Osteoblast (primary cell): ENCODE measurements at regions not wholly inside any gene's neighbourhood (a gene's known extent, or its start where the extent isn't known, plus 50 kb on each side); places are given as distances from the start of the nearest gene placed in this dataset.

ENCODE experiments used
- DNase-seq: peaks from one replicate; pipeline ENCODE4 v3.0.0; 2011; ENCODE audit warnings: low spot score, mixed read lengths; ENCODE audit not compliant: insufficient read length; ENCODE audit errors: missing footprints
- H2AFZ ChIP-seq: 2 replicates; pipeline ENCODE4 v1.6.0; 2011; ENCODE audit warnings: mild to moderate bottlenecking, low read length
- H3K27ac ChIP-seq: 2 replicates; pipeline ENCODE4 v1.5.1; 2011; ENCODE audit warnings: mild to moderate bottlenecking, low read depth, low read length, moderate library complexity
- H3K27me3 ChIP-seq: 2 replicates; pipeline ENCODE4 v1.6.0; 2012; ENCODE audit warnings: mild to moderate bottlenecking, control low read depth, inconsistent platforms, low read length, moderate library complexity; ENCODE audit not compliant: insufficient read depth
- H3K36me3 ChIP-seq: 2 replicates; pipeline ENCODE4 v1.5.1; 2011; ENCODE audit warnings: mild to moderate bottlenecking, low read length, control low read depth, moderate library complexity; ENCODE audit not compliant: insufficient read depth
- H3K4me1 ChIP-seq: 2 replicates; pipeline ENCODE4 v1.5.1; 2011; ENCODE audit warnings: mild to moderate bottlenecking, low read length, control low read depth, moderate library complexity; ENCODE audit not compliant: insufficient read depth
- H3K4me2 ChIP-seq: 2 replicates; pipeline ENCODE4 v1.6.0; 2011; ENCODE audit warnings: mild to moderate bottlenecking, low read length; ENCODE audit not compliant: insufficient read depth
- H3K4me3 ChIP-seq: fragments of 200-600 bp; sonication (generic); 3 replicates; pipeline ENCODE4 v1.5.1; 2012; ENCODE audit warnings: mild to moderate bottlenecking, low read length, inconsistent platforms; ENCODE audit not compliant: insufficient read depth
- H3K79me2 ChIP-seq: 2 replicates; pipeline ENCODE4 v1.6.0; 2012; ENCODE audit warnings: mild to moderate bottlenecking, low read length, control low read depth, inconsistent platforms; ENCODE audit not compliant: insufficient read depth
- H3K9me3 ChIP-seq: 2 replicates; pipeline ENCODE4 v1.5.1; 2011; ENCODE audit warnings: low read depth, low read length, control low read depth
- H4K20me1 ChIP-seq: 2 replicates; pipeline ENCODE4 v1.6.0; 2012; ENCODE audit warnings: mild to moderate bottlenecking, low read length, control low read depth; ENCODE audit not compliant: insufficient read depth
- TF ChIP-seq, protein P1 (sequence below): IDR thresholded peaks from 2 replicates; pipeline ENCODE4 v1.5.1; 2011; ENCODE audit warnings: mild to moderate bottlenecking, low read depth, low read length, moderate library complexity; ENCODE audit errors: extremely low read depth

DNA sequence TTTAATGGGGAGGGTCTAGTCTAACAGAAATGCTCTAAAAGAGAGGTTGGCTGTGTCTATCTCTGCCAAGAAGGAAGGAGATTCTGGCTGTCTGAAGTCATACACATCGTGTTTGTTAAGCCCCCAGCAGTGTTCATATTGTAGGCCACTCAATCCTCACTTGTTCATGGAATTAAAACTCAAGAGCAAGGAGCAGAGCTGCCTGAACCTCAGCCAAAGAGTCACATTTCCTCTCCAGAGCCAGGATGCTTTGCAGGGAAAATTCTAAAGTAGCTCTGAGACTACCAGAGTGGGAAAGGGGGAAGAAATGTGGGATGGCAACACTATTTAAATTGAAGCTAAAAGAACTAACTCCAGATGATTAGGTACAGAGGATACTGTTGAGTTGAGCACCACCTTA, 190.7 kb upstream of the CXCR4 start:
- Histone ChIP-seq H3K4me3 (no peak overlapping the region), H3K9me3 (no peaks in the 10 kb centered on the region), H3K4me1 (no peaks in the 10 kb centered on the region), H3K79me2 (no peaks in the 10 kb centered on the region), H3K27me3 (no peaks in the 10 kb centered on the region), H3K27ac (no peak overlapping the region), H4K20me1 (no peaks in the 10 kb centered on the region), H3K36me3 (no peaks in the 10 kb centered on the region), H3K4me2 (no peak overlapping the region), H2AFZ (no peak overlapping the region)
- TF ChIP-seq, protein P1, sequence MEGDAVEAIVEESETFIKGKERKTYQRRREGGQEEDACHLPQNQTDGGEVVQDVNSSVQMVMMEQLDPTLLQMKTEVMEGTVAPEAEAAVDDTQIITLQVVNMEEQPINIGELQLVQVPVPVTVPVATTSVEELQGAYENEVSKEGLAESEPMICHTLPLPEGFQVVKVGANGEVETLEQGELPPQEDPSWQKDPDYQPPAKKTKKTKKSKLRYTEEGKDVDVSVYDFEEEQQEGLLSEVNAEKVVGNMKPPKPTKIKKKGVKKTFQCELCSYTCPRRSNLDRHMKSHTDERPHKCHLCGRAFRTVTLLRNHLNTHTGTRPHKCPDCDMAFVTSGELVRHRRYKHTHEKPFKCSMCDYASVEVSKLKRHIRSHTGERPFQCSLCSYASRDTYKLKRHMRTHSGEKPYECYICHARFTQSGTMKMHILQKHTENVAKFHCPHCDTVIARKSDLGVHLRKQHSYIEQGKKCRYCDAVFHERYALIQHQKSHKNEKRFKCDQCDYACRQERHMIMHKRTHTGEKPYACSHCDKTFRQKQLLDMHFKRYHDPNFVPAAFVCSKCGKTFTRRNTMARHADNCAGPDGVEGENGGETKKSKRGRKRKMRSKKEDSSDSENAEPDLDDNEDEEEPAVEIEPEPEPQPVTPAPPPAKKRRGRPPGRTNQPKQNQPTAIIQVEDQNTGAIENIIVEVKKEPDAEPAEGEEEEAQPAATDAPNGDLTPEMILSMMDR, result no peak
- no peak for DNase-seq

DNA sequence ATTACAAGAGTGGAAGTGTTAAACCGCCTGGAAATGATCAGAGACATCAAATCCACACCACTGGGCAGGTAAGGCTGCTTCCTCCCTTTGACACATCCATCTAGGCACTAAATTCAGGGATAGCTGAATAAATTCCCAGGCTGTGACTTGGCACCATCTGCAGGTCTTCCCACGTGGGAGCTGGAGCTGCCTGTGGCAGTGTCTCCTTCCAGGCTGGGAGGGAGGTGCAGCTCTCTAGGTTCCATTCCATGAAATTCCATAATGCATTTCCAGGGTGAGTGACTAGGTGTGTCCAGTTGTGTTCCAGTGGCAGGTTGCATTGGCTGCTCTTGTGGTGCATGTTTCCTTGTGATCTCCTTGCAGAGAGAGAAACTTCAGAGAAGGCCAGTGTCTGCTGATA, 188.9 kb upstream of the CXCR4 start:
- no peaks in the 10 kb centered on the region for H3K79me2 ChIP-seq
- no peaks in the 10 kb centered on the region for H3K36me3 ChIP-seq
- no peak overlapping the region for H3K4me3 ChIP-seq
- H2AFZ ChIP-seq, result no peak overlapping the region
- H3K4me1 ChIP-seq, result no peaks in the 10 kb centered on the region
- H4K20me1 ChIP-seq, result no peaks in the 10 kb centered on the region
- no peaks in the 10 kb centered on the region for H3K9me3 ChIP-seq
- H3K27me3 ChIP-seq, result no peaks in the 10 kb centered on the region
- TF ChIP-seq, protein P1, result no peak
- no peak overlapping the region for H3K27ac ChIP-seq
- DNase-seq, result no peak
- no peak overlapping the region for H3K4me2 ChIP-seq

DNA sequence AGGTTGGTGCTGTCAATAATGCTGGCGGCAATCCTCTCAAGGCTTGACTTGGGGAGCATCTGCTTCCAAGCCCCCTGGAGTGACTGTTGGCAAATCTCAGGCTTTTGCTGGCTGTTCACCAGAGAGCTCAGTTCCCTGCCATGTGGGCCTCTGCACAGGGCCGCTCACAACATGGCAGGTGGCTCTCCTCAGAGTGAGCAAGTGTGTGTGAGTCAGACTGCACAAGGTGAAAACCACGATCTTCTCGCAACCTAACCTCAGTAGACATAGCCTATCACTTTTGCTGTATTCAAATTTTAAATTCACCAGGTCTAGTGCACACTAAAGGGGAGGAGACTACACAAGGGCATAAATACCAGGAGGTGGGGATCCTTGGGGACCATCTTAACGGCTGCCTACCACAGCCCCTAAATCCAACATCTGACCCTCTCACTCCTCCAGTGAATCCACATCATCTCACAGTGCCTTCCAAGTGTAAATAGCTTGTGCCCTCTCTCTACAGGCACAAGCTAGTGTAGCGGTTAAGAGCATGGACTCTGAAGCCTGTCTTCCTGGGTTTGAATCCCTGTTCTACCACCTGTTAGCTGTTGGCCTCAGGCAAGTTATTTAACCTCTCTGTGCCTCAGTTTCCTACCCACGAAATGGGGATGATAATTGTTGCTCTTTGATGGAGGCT, 187.7 kb upstream of the CXCR4 start:
- H2AFZ ChIP-seq, result no peak overlapping the region
- H3K79me2 ChIP-seq, result no peaks in the 10 kb centered on the region
- H3K9me3 ChIP-seq, result no peaks in the 10 kb centered on the region
- no peaks in the 10 kb centered on the region for H3K36me3 ChIP-seq
- H3K27me3 ChIP-seq, result no peaks in the 10 kb centered on the region
- no peak overlapping the region for H3K4me3 ChIP-seq
- H3K27ac ChIP-seq, result no peak overlapping the region
- no peaks in the 10 kb centered on the region for H3K4me1 ChIP-seq
- DNase-seq, result no peak
- H4K20me1 ChIP-seq, result no peaks in the 10 kb centered on the region
- no peak overlapping the region for H3K4me2 ChIP-seq
- TF ChIP-seq, protein P1, result no peak

DNA sequence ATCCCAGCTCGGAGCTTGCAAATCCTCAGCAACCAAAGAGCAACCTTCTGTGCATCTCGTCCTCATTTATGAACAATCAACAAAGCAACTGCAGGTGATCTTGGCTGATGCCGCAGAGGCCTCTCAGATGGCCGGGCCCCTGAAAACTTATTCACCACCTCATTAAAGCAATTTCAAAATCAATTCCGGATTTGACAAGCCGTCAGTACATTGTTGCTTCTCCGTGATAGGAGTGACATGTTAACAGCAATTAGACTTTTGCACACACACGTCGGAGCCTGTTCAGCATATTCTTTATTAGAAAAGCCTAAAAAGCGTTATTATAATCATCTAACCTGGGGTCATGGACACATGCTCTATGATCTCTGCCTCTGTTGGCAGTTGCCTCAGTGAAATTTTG, 183.1 kb upstream of the CXCR4 start:
- Histone ChIP-seq H3K27me3 (no peaks in the 10 kb centered on the region), H3K4me3 (no peak overlapping the region), H2AFZ (no peak overlapping the region), H3K27ac (no peak overlapping the region), H3K36me3 (no peaks in the 10 kb centered on the region), H4K20me1 (no peaks in the 10 kb centered on the region), H3K79me2 (no peaks in the 10 kb centered on the region), H3K4me2 (no peak overlapping the region), H3K4me1 (no peaks in the 10 kb centered on the region), H3K9me3 (no peaks in the 10 kb centered on the region)
- TF ChIP-seq, protein P1, result no peak
- DNase-seq, result no peak
